ENCODE measurements at regions not wholly inside any gene's neighbourhood (a gene's known extent, or its start where the extent isn't known, plus 50 kb on each side); places are given as distances from the start of the nearest gene placed in this dataset.

DNA sequence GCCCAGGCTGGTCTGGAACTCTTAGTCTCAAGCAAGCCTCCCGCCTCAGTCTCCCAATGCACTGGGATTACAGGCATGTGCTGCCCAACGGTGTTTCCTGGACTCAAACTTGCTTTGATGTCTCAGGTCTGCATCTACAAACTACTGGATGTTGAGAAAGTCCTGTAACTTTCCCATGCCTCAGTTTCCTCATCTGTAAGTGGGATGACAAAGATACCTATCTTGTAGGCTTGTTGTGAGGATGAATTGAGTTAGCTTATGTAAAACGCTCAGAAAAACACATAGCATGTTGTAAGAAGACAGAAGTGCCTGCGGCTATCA lies 63.6 kb upstream of the NUDT4 start:
- intact Hi-C loops (cut with micrococcal nuclease), result no loop called here
- H4K91ac ChIP-seq (ENCODE audit: insufficient read depth, low read depth, low read length), result no peak overlapping the region
- no peak overlapping the region for H3K18ac ChIP-seq (ENCODE audit: low read depth, low read length)
- H2AK5ac ChIP-seq (ENCODE audit: low read depth, low read length), result no peak overlapping the region
- BruUV-seq (replicated peaks), result no TSS peak
- H4K8ac ChIP-seq (ENCODE audit: low read depth in 2 of 2, low read length in 2 of 2), result no peak overlapping the region
- H2BK120ac ChIP-seq (ENCODE audit: low read depth, low read length), result no peak overlapping the region
- H3K4ac ChIP-seq (ENCODE audit: low read depth, low read length), result no peak overlapping the region
- H3K27ac ChIP-seq (ENCODE audit: insufficient read depth, low read length), result no peak overlapping the region
- no peaks in the 10 kb centered on the region for H3K79me1 ChIP-seq (ENCODE audit: low read depth in 1 of 2, low read length in 2 of 2)
- CTCF ChIA-PET, result no interaction called here
- H4K5ac ChIP-seq (ENCODE audit: low read depth, low read length), result no peak overlapping the region
- H3K27me3 ChIP-seq (ENCODE audit: control insufficient read depth, insufficient read depth, low read length), result no peaks in the 10 kb centered on the region
- no peak for ATAC-seq (ENCODE audit: low read depth)
- H3K56ac ChIP-seq (ENCODE audit: extremely low read depth, insufficient read depth, low read length), result no peak overlapping the region
- dilution Hi-C loops (cut with HindIII; ENCODE audit: low sequenced_read_pairs, unreplicated experiment), result no loop called here
- no peaks in the 10 kb centered on the region for H3K9me3 ChIP-seq (ENCODE audit: control insufficient read depth, insufficient read depth, low read length)
- H3K4me3 ChIP-seq (ENCODE audit: insufficient read depth, low read depth, low read length), result no peak overlapping the region
- H3K14ac ChIP-seq (replicated peaks; ENCODE audit: low read depth, low read length), result 0 out of 2 replicates have a peak overlapping the region, but pooled peaks have one; percentile 16
- no CpG with 5 or more reads among the region's 4 CpGs for WGBS, 2 experiments (ENCODE audit: extremely low coverage in 2 of 2, insufficient read length in 1 of 2)
- no peak overlapping the region for H2AK9ac ChIP-seq (replicated peaks; ENCODE audit: low read depth, low read length, poor library complexity)
- H3K9ac ChIP-seq (ENCODE audit: low read depth, low read length), result no peak overlapping the region
- no peak overlapping the region for H2BK20ac ChIP-seq (ENCODE audit: low read depth, low read length)
- no peak overlapping the region for H2BK5ac ChIP-seq (ENCODE audit: low read depth, low read length, poor library complexity, severe bottlenecking)
- in situ Hi-C loops (cut with MboI; ENCODE audit: low sequenced_read_pairs), result no loop called here
- H3K36me3 ChIP-seq (ENCODE audit: control insufficient read depth, insufficient read depth, low read length), result no peaks in the 10 kb centered on the region
- H3K23ac ChIP-seq (ENCODE audit: low read depth, low read length), result no peak overlapping the region
- POLR2A ChIA-PET (ENCODE audit: unreplicated experiment), result no interaction called here
- peaks cover 2% of the 10 kb centered on the region; the same call in 1 of the 2 replicates for H3K4me1 ChIP-seq (ENCODE audit: control insufficient read depth, insufficient read depth, low read length)
- no peaks in the 10 kb centered on the region for H3K9me1 ChIP-seq (ENCODE audit: insufficient read depth, low read length)
- TF ChIP-seq MAFK (IDR thresholded peaks at IDR 0.05; ENCODE audit: low read depth, low read length) (no peak), MXI1 (IDR thresholded peaks at IDR 0.05; ENCODE audit: borderline replicate concordance, low read depth, low read length) (no peak), BHLHE40 (IDR thresholded peaks at IDR 0.05; ENCODE audit: low read depth, low read length) (no peak), CTCF (conservative IDR thresholded peaks at IDR 0.05; ENCODE audit: low read depth, low read length) (no peak), FOS (IDR thresholded peaks at IDR 0.05; ENCODE audit: low read depth, low read length) (no peak), CHD1 (IDR thresholded peaks at IDR 0.05; ENCODE audit: low read depth, low read length) (no peak), RFX5 (IDR thresholded peaks at IDR 0.05; ENCODE audit: low read depth, low read length) (no peak), POLR2A (IDR thresholded peaks at IDR 0.05; ENCODE audit: low read depth, low read length) (no peak), USF2 (IDR thresholded peaks at IDR 0.05; ENCODE audit: low read depth, low read length) (no peak), NFE2L2 (IDR thresholded peaks at IDR 0.05; ENCODE audit: low read depth, low read length) (no peak), MAZ (IDR thresholded peaks at IDR 0.05; ENCODE audit: borderline replicate concordance, low read depth, low read length) (no peak), RCOR1 (IDR thresholded peaks at IDR 0.05; ENCODE audit: insufficient replicate concordance, low read length) (no peak), RAD21 (IDR thresholded peaks at IDR 0.05; ENCODE audit: low read length) (no peak)
- TF ChIP-seq, protein P1, sequence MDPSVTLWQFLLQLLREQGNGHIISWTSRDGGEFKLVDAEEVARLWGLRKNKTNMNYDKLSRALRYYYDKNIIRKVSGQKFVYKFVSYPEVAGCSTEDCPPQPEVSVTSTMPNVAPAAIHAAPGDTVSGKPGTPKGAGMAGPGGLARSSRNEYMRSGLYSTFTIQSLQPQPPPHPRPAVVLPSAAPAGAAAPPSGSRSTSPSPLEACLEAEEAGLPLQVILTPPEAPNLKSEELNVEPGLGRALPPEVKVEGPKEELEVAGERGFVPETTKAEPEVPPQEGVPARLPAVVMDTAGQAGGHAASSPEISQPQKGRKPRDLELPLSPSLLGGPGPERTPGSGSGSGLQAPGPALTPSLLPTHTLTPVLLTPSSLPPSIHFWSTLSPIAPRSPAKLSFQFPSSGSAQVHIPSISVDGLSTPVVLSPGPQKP (IDR thresholded peaks at IDR 0.05; ENCODE audit: borderline replicate concordance, low read depth, low read length), result no peak
- no peak for DNase-seq
- no peaks in the 10 kb centered on the region for H4K20me1 ChIP-seq (ENCODE audit: insufficient read depth, low read length)
- H2AFZ ChIP-seq (replicated peaks; ENCODE audit: low read length, poor library complexity), result no peak overlapping the region
- no peak overlapping the region for H2BK15ac ChIP-seq (ENCODE audit: low read depth, low read length)
- H3K4me2 ChIP-seq (ENCODE audit: low read depth, low read length), result no peak overlapping the region

Data from IMR-90 (cell line).